Mesothelial cell of epicardium (in vitro differentiated cells): ENCODE measurements at regions not wholly inside any gene's neighbourhood (a gene's known extent, or its start where the extent isn't known, plus 50 kb on each side); places are given as distances from the start of the nearest gene placed in this dataset.

Source experiments
- DNase-seq, 2 experiments: peaks; one replicate each; pipeline ENCODE4 v3.0.0; 2021; ENCODE audit warnings: low spot score in 2 of 2; ENCODE audit not compliant: unreplicated experiment in 2 of 2
- H3K27ac Mint-ChIP-seq: 2 replicates; pipeline ENCODE4 v1.8.0; 2021; ENCODE audit warnings: mixed read lengths
- H3K27me3 Mint-ChIP-seq: 2 replicates; pipeline ENCODE4 v1.8.0; 2021; ENCODE audit warnings: low read depth, mixed read lengths
- H3K36me3 Mint-ChIP-seq: 2 replicates; pipeline ENCODE4 v1.8.0; 2021; ENCODE audit warnings: mixed read lengths
- H3K4me1 Mint-ChIP-seq: 2 replicates; pipeline ENCODE4 v1.8.0; 2021; ENCODE audit warnings: mixed read lengths
- H3K4me3 Mint-ChIP-seq: 2 replicates; pipeline ENCODE4 v1.8.0; 2021; ENCODE audit warnings: mild to moderate bottlenecking, moderate library complexity, mixed read lengths
- H3K9me3 Mint-ChIP-seq: 2 replicates; pipeline ENCODE4 v1.8.0; 2021; ENCODE audit warnings: mixed read lengths
- TF ChIP-seq, protein P1 (sequence below): fragments of 200-600 bp; sonication (generic); IDR thresholded peaks from one replicate; pipeline ENCODE4 v1.5.0; 2021; ENCODE audit warnings: antibody characterized with exemption; ENCODE audit not compliant: unreplicated experiment

DNA sequence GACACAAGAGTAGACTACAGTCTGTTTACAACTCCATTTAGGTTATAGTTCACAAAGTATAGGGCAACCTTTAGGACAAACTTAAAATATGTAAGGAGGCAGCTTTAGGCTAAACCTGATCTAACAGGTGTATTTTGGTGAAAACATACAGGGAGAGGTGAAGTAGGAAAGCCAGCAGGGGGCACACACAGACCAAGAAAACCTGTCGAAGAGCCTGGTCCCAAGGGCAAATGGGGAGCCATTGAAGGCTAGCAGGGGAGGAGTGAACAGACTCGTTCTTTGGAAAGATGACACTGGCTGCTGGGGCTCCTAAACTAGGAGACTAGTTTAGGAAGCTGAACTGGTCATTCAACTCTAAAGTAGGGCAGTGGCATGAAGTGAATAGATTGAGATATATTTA, 138.8 kb upstream of the WSCD2 start:
- Mint-ChIP-seq H3K36me3 (no peaks in the 10 kb centered on the region), H3K27me3 (peaks cover 49% of the 10 kb centered on the region), H3K27ac (no peak overlapping the region), H3K4me1 (no peaks in the 10 kb centered on the region), H3K9me3 (no peaks in the 10 kb centered on the region), H3K4me3 (no peak overlapping the region)
- DNase-seq, result no peak
- TF ChIP-seq, protein P1, sequence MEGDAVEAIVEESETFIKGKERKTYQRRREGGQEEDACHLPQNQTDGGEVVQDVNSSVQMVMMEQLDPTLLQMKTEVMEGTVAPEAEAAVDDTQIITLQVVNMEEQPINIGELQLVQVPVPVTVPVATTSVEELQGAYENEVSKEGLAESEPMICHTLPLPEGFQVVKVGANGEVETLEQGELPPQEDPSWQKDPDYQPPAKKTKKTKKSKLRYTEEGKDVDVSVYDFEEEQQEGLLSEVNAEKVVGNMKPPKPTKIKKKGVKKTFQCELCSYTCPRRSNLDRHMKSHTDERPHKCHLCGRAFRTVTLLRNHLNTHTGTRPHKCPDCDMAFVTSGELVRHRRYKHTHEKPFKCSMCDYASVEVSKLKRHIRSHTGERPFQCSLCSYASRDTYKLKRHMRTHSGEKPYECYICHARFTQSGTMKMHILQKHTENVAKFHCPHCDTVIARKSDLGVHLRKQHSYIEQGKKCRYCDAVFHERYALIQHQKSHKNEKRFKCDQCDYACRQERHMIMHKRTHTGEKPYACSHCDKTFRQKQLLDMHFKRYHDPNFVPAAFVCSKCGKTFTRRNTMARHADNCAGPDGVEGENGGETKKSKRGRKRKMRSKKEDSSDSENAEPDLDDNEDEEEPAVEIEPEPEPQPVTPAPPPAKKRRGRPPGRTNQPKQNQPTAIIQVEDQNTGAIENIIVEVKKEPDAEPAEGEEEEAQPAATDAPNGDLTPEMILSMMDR, result peak; percentile 12

DNA sequence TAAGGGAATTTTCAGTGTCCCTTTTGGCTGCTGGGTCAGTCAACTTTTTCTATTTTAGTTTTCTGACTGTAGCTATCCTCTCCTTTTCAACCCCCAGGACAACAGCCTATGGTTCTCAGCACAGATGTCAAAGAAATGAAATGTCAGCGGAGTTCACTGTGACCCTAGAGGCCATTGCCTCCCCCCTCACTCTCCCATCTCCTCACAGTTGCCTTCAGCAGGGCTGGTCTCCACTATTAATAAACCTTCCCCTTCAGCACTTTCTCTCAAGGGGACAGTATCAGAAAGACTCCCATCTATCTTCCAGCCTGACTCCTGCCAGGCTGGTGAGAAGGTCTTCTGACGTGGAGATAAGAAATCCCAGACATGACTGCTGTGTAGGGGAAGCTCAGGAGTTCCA, 137.1 kb upstream of the WSCD2 start:
- Mint-ChIP-seq H3K27ac (no peak overlapping the region), H3K4me1 (no peaks in the 10 kb centered on the region), H3K27me3 (peaks cover 59% of the 10 kb centered on the region), H3K9me3 (no peaks in the 10 kb centered on the region), H3K4me3 (no peak overlapping the region), H3K36me3 (no peaks in the 10 kb centered on the region)
- TF ChIP-seq, protein P1, result no peak
- no peak for DNase-seq

GRCh38 chr12:107992870-107993451, 136.1 kb upstream of the WSCD2 start:
- H3K9me3 Mint-ChIP-seq, result no peaks in the 10 kb centered on the region
- TF ChIP-seq, protein P1, result peak; percentile 36
- no peak overlapping the region for H3K27ac Mint-ChIP-seq
- DNase-seq, result no peak
- H3K27me3 Mint-ChIP-seq, result peaks cover 65% of the 10 kb centered on the region
- no peaks in the 10 kb centered on the region for H3K4me1 Mint-ChIP-seq
- no peaks in the 10 kb centered on the region for H3K36me3 Mint-ChIP-seq
- H3K4me3 Mint-ChIP-seq, result no peak overlapping the region

GRCh38 chr12:107998863-107999262, 130.2 kb upstream of the WSCD2 start:
- H3K36me3 Mint-ChIP-seq, result no peaks in the 10 kb centered on the region
- H3K27ac Mint-ChIP-seq, result no peak overlapping the region
- no peaks in the 10 kb centered on the region for H3K9me3 Mint-ChIP-seq
- H3K4me3 Mint-ChIP-seq, result no peak overlapping the region
- no peaks in the 10 kb centered on the region for H3K4me1 Mint-ChIP-seq
- TF ChIP-seq, protein P1, result no peak
- no peak for DNase-seq
- peaks cover 51% of the 10 kb centered on the region for H3K27me3 Mint-ChIP-seq

DNA sequence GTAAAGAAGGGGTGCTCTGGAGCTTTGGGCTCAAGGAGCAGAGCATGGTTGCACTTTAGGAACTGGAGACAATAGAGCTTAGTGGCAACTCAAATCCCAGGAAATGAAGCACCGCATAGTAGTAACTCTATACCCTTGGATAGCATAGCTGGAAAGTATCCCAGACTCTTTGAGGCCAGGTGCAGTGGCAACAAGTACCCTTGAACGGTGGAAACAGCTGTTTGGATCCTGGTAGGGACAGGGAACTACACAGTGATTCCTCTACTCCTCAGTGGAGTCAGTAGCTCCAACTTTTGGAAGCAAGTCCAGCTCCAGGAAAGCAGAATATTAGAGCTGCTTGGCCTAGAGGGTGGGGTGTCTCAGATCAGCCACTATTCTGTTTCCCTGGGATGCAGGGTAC, 129.0 kb upstream of the WSCD2 start:
- Mint-ChIP-seq H3K36me3 (no peaks in the 10 kb centered on the region), H3K27me3 (peaks cover 43% of the 10 kb centered on the region), H3K4me3 (no peak overlapping the region), H3K9me3 (no peaks in the 10 kb centered on the region), H3K27ac (no peak overlapping the region), H3K4me1 (no peaks in the 10 kb centered on the region)
- DNase-seq, result no peak
- TF ChIP-seq, protein P1, result no peak

- Mint-ChIP-seq H3K9me3 (no peaks in the 10 kb centered on the region), H3K27me3 (peaks cover 30% of the 10 kb centered on the region), H3K36me3 (no peaks in the 10 kb centered on the region), H3K27ac (no peak overlapping the region), H3K4me1 (no peaks in the 10 kb centered on the region), H3K4me3 (no peak overlapping the region)
- TF ChIP-seq, protein P1, result no peak
- DNase-seq, result no peak
Observed at GRCh38 chr12:108004319-108004718, 124.8 kb upstream of the WSCD2 start.
